Activated CD4-positive, CD25-positive, alpha-beta regulatory T cell (primary cell): ENCODE measurements at regions not wholly inside any gene's neighbourhood (a gene's known extent, or its start where the extent isn't known, plus 50 kb on each side); places are given as distances from the start of the nearest gene placed in this dataset.

Source experiments
- DNase-seq, 4 experiments: peaks; one replicate each; lab custom pipeline; 2025; lab: John Stamatoyannopoulos, UW

- no peak for DNase-seq
These were observed 179.6 kb upstream of the MIR17HG start for GRCh38 chr13:91167706-91168385.

GRCh38 chr13:91168386-91168711 lies 179.1 kb upstream of the MIR17HG start:
- DNase-seq: no peak

- no peak for DNase-seq
These were observed 178.0 kb upstream of the MIR17HG start for GRCh38 chr13:91169321-91170050.

GRCh38 chr13:91172160-91172559 lies 175.3 kb upstream of the MIR17HG start:
- DNase-seq: no peak

GRCh38 chr13:91174886-91175501 lies 172.5 kb upstream of the MIR17HG start:
- no peak for DNase-seq

GRCh38 chr13:91178099-91178498 lies 169.4 kb upstream of the MIR17HG start:
- DNase-seq: no peak

- no peak for DNase-seq
These were observed 165.6 kb upstream of the MIR17HG start for GRCh38 chr13:91181892-91182291.

GRCh38 chr13:91184244-91184926 lies 163.1 kb upstream of the MIR17HG start:
- no peak for DNase-seq

- no peak for DNase-seq
These were observed 162.1 kb upstream of the MIR17HG start for GRCh38 chr13:91185294-91185863.

- no peak for DNase-seq
These were observed 160.0 kb upstream of the MIR17HG start for GRCh38 chr13:91187522-91187921.

- no peak for DNase-seq
These were observed 158.0 kb upstream of the MIR17HG start for GRCh38 chr13:91189506-91189905.

GRCh38 chr13:91193358-91193757 lies 154.1 kb upstream of the MIR17HG start:
- DNase-seq: no peak

- DNase-seq: no peak
These were observed 151.7 kb upstream of the MIR17HG start for GRCh38 chr13:91195789-91196188.

GRCh38 chr13:91196958-91197357 lies 150.5 kb upstream of the MIR17HG start:
- no peak for DNase-seq

- DNase-seq: no peak
These were observed 147.6 kb upstream of the MIR17HG start for GRCh38 chr13:91199866-91200265.

GRCh38 chr13:91200486-91200885 lies 147.0 kb upstream of the MIR17HG start:
- DNase-seq: no peak

- DNase-seq: no peak
These were observed 144.1 kb upstream of the MIR17HG start for GRCh38 chr13:91203430-91203829.

- DNase-seq: no peak
These were observed 140.2 kb upstream of the MIR17HG start for GRCh38 chr13:91207261-91207660.

- no peak for DNase-seq
These were observed 136.0 kb upstream of the MIR17HG start for GRCh38 chr13:91211510-91211909.

- no peak for DNase-seq
These were observed 135.3 kb upstream of the MIR17HG start for GRCh38 chr13:91212231-91212630.

- DNase-seq: no peak
These were observed 133.5 kb upstream of the MIR17HG start for GRCh38 chr13:91214031-91214430.

GRCh38 chr13:91216928-91217700 lies 130.4 kb upstream of the MIR17HG start:
- DNase-seq: no peak
